ENCODE measurements at regions not wholly inside any gene's neighbourhood (a gene's known extent, or its start where the extent isn't known, plus 50 kb on each side); places are given as distances from the start of the nearest gene placed in this dataset.
A peak's percentile ranks its signal among the peaks of the same experiment; 100 is the strongest.

GRCh38 chr10:78584681-78585080 is 484.1 kb upstream of the ZMIZ1 start:
- H3K27ac ChIP-seq, result no peak overlapping the region
- WGBS, 3 donors, result 53 to 58% (median 56%) methylated on average over 7 of the region's 7 CpGs
- H3K9me3 ChIP-seq, result no peaks in the 10 kb centered on the region
- no peaks in the 10 kb centered on the region for H3K27me3 ChIP-seq (ENCODE audit: insufficient read depth in 3 of 3, low read length in 2 of 3)
- no peaks in the 10 kb centered on the region for H3K4me1 ChIP-seq
- H3K36me3 ChIP-seq (ENCODE audit: insufficient read depth in 1 of 2, low read depth in 1 of 2), result no peaks in the 10 kb centered on the region
- ATAC-seq (no peak), DNase-seq (no peak)
- intact Hi-C loops (cut with DNase I), result no loop called here
- H3K4me3 ChIP-seq, result no peak overlapping the region
- TF ChIP-seq CTCF (IDR thresholded peaks at IDR 0.05), result no peak

- TF ChIP-seq CTCF (IDR thresholded peaks at IDR 0.05), result no peak
- no peak overlapping the region for H3K27ac ChIP-seq
- no peak overlapping the region for H3K4me3 ChIP-seq
- H3K9me3 ChIP-seq, result no peaks in the 10 kb centered on the region
- DNase-seq, result no peak
- intact Hi-C loops (cut with DNase I), result no loop called here
- H3K36me3 ChIP-seq (ENCODE audit: insufficient read depth in 1 of 2, low read depth in 1 of 2), result no peaks in the 10 kb centered on the region
- no peak for ATAC-seq
- 93 to 94% (median 94%) methylated on average over 4 of the region's 4 CpGs for WGBS, 3 donors
- H3K4me1 ChIP-seq, result no peaks in the 10 kb centered on the region
- no peaks in the 10 kb centered on the region for H3K27me3 ChIP-seq (ENCODE audit: insufficient read depth in 3 of 3, low read length in 2 of 3)
Observed at GRCh38 chr10:78585952-78586351, 482.8 kb upstream of the ZMIZ1 start.

GRCh38 chr10:78588194-78588811 is 480.5 kb upstream of the ZMIZ1 start:
- 64% methylated on average over 9 of the region's 9 CpGs for WGBS, 3 donors
- H3K4me1 ChIP-seq, result no peaks in the 10 kb centered on the region
- H3K9me3 ChIP-seq, result no peaks in the 10 kb centered on the region
- DNase-seq, result no peak
- TF ChIP-seq CTCF (IDR thresholded peaks at IDR 0.05), result no peak
- intact Hi-C loops (cut with DNase I), result no loop called here
- ATAC-seq, result peak in 1 of 4 donors; percentile 59
- H3K36me3 ChIP-seq (ENCODE audit: insufficient read depth in 1 of 2, low read depth in 1 of 2), result no peaks in the 10 kb centered on the region
- no peak overlapping the region for H3K4me3 ChIP-seq
- H3K27ac ChIP-seq, result no peak overlapping the region
- H3K27me3 ChIP-seq (ENCODE audit: insufficient read depth in 3 of 3, low read length in 2 of 3), result no peaks in the 10 kb centered on the region

GRCh38 chr10:78589687-78590086 is 479.1 kb upstream of the ZMIZ1 start:
- intact Hi-C loops (cut with DNase I), result no loop called here
- H3K9me3 ChIP-seq, result no peaks in the 10 kb centered on the region
- ATAC-seq, result no peak
- 91 to 95% (median 95%) methylated on average over 3 of the region's 3 CpGs for WGBS, 3 donors
- DNase-seq, result no peak
- no peak for TF ChIP-seq CTCF (IDR thresholded peaks at IDR 0.05)
- no peaks in the 10 kb centered on the region for H3K36me3 ChIP-seq (ENCODE audit: insufficient read depth in 1 of 2, low read depth in 1 of 2)
- no peak overlapping the region for H3K4me3 ChIP-seq
- no peaks in the 10 kb centered on the region for H3K27me3 ChIP-seq (ENCODE audit: insufficient read depth in 3 of 3, low read length in 2 of 3)
- H3K4me1 ChIP-seq, result no peaks in the 10 kb centered on the region
- H3K27ac ChIP-seq, result no peak overlapping the region

- Histone ChIP-seq H3K9me3 (no peaks in the 10 kb centered on the region), H3K36me3 (ENCODE audit: insufficient read depth in 1 of 2, low read depth in 1 of 2) (no peaks in the 10 kb centered on the region), H3K4me3 (no peak overlapping the region), H3K4me1 (no peaks in the 10 kb centered on the region), H3K27me3 (ENCODE audit: insufficient read depth in 3 of 3, low read length in 2 of 3) (no peaks in the 10 kb centered on the region), H3K27ac (no peak overlapping the region)
- ATAC-seq, result no peak
- DNase-seq, result no peak
- no peak for TF ChIP-seq CTCF (IDR thresholded peaks at IDR 0.05)
- intact Hi-C loops (cut with DNase I), result no loop called here
- WGBS, 3 donors, result 94 to 95% (median 95%) methylated on average over 2 of the region's 2 CpGs
Observed at GRCh38 chr10:78591066-78591465, 477.7 kb upstream of the ZMIZ1 start.
